Left ventricle myocardium inferior (tissue), 1 donor: ENCODE measurements at regions not wholly inside any gene's neighbourhood (a gene's known extent, or its start where the extent isn't known, plus 50 kb on each side); places are given as distances from the start of the nearest gene placed in this dataset.

Source experiments
- DNase-seq: peaks from one replicate; pipeline ENCODE4 v3.0.0-alpha.2; 2020
- H3K27ac ChIP-seq: fragments of 200-600 bp; replicated peaks from 2 replicates; pipeline ENCODE4 v1.8.0; 2021
- H3K27me3 ChIP-seq: fragments of 200-600 bp; 2 replicates; pipeline ENCODE4 v1.8.0; 2021; ENCODE audit warnings: low read depth
- H3K36me3 ChIP-seq: fragments of 200-600 bp; 2 replicates; pipeline ENCODE4 v1.8.0; 2021
- H3K4me1 ChIP-seq: fragments of 200-600 bp; 2 replicates; pipeline ENCODE4 v1.8.0; 2021
- H3K4me3 ChIP-seq: fragments of 200-600 bp; 2 replicates; pipeline ENCODE4 v1.8.0; 2021; ENCODE audit warnings: mild to moderate bottlenecking, moderate library complexity
- H3K9me3 ChIP-seq: fragments of 200-600 bp; replicated peaks from 2 replicates; pipeline ENCODE4 v1.8.0; 2021
- intact Hi-C: fragments of 100-400 bp; cut with micrococcal nuclease; formaldehyde crosslinking; loops from one replicate; pipeline ENCODE4 v1.11.0; 2022
- TF ChIP-seq, protein P1 (sequence below): fragments of 200-600 bp; IDR thresholded peaks from 2 replicates; pipeline ENCODE4 v1.8.0; 2021; ENCODE audit warnings: antibody characterized with exemption, mild to moderate bottlenecking, borderline replicate concordance
- donor health status: DM: no; HTN: yes; CAD: no; lungs with severe emphysema.

DNA sequence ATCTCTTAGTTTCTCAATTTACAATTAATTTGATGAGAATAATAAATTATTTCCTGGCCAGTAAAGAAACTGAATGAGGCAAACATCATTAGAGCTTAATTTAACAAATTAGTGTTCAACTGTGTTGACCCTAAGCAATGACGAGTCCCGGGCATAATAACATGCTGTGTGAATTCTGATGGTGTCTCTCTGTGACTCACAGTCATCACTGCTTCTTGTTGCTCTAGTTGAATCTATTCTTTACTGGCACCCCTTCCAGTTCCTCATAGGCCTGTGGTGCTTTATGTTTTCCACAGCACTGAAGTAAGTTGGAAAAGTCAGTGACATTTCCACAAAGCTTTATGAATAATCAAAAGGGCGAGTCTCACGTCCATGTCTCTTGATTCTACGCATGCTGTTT, 57.7 kb upstream of the SLC7A11 start:
- TF ChIP-seq, protein P1, sequence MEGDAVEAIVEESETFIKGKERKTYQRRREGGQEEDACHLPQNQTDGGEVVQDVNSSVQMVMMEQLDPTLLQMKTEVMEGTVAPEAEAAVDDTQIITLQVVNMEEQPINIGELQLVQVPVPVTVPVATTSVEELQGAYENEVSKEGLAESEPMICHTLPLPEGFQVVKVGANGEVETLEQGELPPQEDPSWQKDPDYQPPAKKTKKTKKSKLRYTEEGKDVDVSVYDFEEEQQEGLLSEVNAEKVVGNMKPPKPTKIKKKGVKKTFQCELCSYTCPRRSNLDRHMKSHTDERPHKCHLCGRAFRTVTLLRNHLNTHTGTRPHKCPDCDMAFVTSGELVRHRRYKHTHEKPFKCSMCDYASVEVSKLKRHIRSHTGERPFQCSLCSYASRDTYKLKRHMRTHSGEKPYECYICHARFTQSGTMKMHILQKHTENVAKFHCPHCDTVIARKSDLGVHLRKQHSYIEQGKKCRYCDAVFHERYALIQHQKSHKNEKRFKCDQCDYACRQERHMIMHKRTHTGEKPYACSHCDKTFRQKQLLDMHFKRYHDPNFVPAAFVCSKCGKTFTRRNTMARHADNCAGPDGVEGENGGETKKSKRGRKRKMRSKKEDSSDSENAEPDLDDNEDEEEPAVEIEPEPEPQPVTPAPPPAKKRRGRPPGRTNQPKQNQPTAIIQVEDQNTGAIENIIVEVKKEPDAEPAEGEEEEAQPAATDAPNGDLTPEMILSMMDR = no peak
- Histone ChIP-seq H3K4me3 (no peak overlapping the region), H3K27ac (no peak overlapping the region), H3K4me1 (no peaks in the 10 kb centered on the region), H3K27me3 (no peaks in the 10 kb centered on the region), H3K36me3 (no peaks in the 10 kb centered on the region), H3K9me3 (no peaks in the 10 kb centered on the region)
- intact Hi-C loops = no loop called here
- DNase-seq = no peak

DNA sequence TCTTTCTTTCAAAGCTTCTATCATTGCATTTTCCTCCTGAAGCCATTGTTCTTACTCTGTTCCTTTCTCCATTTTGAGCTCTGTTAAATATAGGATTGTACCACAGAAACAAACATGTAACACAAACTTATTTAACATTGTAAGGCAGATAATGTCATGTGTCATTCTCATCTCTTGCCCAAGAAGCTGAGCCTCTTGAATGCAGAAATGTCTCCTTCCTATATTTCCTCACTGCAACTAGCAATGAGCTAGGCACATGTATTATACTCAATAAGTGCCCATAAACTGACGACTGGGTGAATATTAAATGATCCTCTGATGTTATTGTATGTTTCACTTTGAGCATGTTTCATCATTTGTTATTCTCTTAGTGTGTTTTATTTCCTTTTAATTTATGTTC, 56.7 kb upstream of the SLC7A11 start:
- Histone ChIP-seq H3K27me3 (no peaks in the 10 kb centered on the region), H3K27ac (no peak overlapping the region), H3K4me1 (no peaks in the 10 kb centered on the region), H3K36me3 (no peaks in the 10 kb centered on the region), H3K4me3 (no peak overlapping the region), H3K9me3 (no peaks in the 10 kb centered on the region)
- intact Hi-C loops = no loop called here
- DNase-seq = no peak
- TF ChIP-seq, protein P1 = no peak

DNA sequence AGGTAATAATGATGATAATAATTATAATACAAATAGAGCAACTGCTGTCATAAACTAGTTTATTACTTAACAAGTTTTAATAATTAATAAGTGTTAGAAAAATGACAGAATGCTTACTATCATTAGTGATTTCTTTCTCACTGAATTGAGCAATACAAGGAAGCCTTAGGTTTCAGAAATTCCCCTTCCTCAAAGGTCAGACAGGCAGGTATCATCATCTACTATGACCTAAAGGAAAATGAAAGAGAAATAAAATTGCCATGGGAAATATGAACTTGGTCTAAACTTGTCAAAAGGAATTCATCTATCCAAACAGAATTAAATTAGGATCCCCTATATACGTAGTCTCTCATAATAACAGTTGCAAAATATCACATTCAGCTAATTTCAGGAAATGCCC, 56.3 kb upstream of the SLC7A11 start:
- Histone ChIP-seq H3K4me3 (no peak overlapping the region), H3K9me3 (no peaks in the 10 kb centered on the region), H3K4me1 (no peaks in the 10 kb centered on the region), H3K27me3 (no peaks in the 10 kb centered on the region), H3K36me3 (no peaks in the 10 kb centered on the region), H3K27ac (no peak overlapping the region)
- DNase-seq = no peak
- intact Hi-C loops = no loop called here
- TF ChIP-seq, protein P1 = no peak

DNA sequence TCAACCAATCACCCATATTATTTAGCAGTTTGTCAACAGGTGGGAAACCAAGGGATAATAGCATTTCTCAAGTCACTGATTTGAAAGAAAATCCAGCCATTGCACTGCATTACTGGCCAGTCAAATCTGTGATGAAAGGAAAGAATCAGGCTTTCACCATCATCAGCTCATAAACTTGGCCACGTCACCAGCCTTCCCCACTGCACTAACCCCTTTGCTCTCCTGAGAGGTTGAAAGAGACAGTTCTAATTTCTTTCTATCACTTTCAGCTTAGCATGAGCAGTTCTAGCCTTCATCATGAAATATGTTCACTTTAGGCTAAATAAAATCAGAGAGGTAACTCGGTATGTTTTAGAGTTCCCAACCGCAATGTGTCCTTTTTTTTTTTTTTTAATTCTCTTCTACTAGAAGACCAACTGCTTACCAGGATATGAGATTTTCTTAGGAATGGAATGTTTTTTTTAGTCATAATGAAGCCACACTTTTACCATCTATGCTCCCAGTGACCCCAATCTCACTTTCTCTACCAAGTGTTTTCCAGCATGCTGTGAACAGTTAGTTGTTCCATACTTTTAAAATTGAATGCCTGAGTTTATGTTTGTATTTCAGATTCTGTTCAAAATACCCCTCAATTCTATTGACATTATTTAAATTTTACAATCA, 55.7 kb upstream of the SLC7A11 start:
- no peak for DNase-seq
- Histone ChIP-seq H3K9me3 (no peaks in the 10 kb centered on the region), H3K4me1 (no peaks in the 10 kb centered on the region), H3K36me3 (no peaks in the 10 kb centered on the region), H3K27me3 (no peaks in the 10 kb centered on the region), H3K27ac (no peak overlapping the region), H3K4me3 (no peak overlapping the region)
- TF ChIP-seq, protein P1 = no peak
- intact Hi-C loops = no loop called here

DNA sequence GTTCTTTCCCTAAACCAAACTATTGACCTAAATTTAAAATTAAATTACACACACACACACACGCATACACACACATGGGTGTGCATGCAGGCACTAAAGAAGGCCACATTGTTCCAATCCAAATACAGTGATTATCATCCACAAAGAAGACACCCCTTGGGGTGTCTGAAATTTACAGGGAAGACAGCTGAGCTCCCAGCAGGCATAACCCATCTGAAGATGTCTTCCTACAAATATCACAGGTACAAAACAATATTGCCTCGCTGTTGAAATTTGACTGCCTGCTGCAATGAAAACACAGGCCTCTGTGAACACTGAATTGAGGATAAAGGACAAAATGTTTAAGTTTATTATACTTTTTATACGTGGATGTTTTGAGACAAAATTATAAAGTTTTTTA, 50.2 kb upstream of the SLC7A11 start:
- Histone ChIP-seq H3K4me1 (no peaks in the 10 kb centered on the region), H3K4me3 (no peak overlapping the region), H3K27me3 (no peaks in the 10 kb centered on the region), H3K9me3 (no peaks in the 10 kb centered on the region), H3K36me3 (no peaks in the 10 kb centered on the region), H3K27ac (no peak overlapping the region)
- intact Hi-C loops = no loop called here
- TF ChIP-seq, protein P1 = no peak
- no peak for DNase-seq
